Right ventricle myocardium superior (tissue), 1 donor: ENCODE measurements at regions not wholly inside any gene's neighbourhood (a gene's known extent, or its start where the extent isn't known, plus 50 kb on each side); places are given as distances from the start of the nearest gene placed in this dataset.
A peak's percentile ranks its signal among the peaks of the same experiment; 100 is the strongest.

Source experiments
- ATAC-seq: fragments of 200-7000 bp; cut with Tn5 transposase; one replicate; pipeline ENCODE4 v1.9.1; 2020; ENCODE audit warnings: mild to moderate bottlenecking; ENCODE audit not compliant: poor library complexity
- DNase-seq: peaks from one replicate; pipeline ENCODE4 v3.0.0-alpha.2; 2020
- intact Hi-C: fragments of 100-400 bp; cut with DNase I; formaldehyde crosslinking; loops from one replicate; pipeline ENCODE4 v1.11.2; 2022
- donor health status: DM: no; HTN: yes; CAD: no; lungs with severe emphysema.

- ATAC-seq (no peak), DNase-seq (no peak)
- intact Hi-C loops, result no loop called here
Observed at GRCh38 chrX:38882894-38883626, 81.8 kb downstream of the MID1IP1 start.

GRCh38 chrX:38886112-38886511 is 84.9 kb downstream of the MID1IP1 start:
- ATAC-seq (no peak), DNase-seq (no peak)
- intact Hi-C loops, result no loop called here

GRCh38 chrX:38887222-38887621 is 86.0 kb downstream of the MID1IP1 start:
- DNase-seq (no peak), ATAC-seq (no peak)
- intact Hi-C loops, result no loop called here

- no peak for DNase-seq
- intact Hi-C loops, result no loop called here
- no peak for ATAC-seq
Observed at GRCh38 chrX:38890326-38890725, 89.1 kb downstream of the MID1IP1 start.

GRCh38 chrX:38890963-38891362 is 89.7 kb downstream of the MID1IP1 start:
- no peak for ATAC-seq
- intact Hi-C loops, result no loop called here
- no peak for DNase-seq

GRCh38 chrX:38891641-38892413 is 90.6 kb downstream of the MID1IP1 start:
- ATAC-seq (no peak), DNase-seq (no peak)

GRCh38 chrX:38893441-38893840 is 92.2 kb downstream of the MID1IP1 start:
- DNase-seq, result no peak
- intact Hi-C loops, result no loop called here
- no peak for ATAC-seq

More at GRCh38 chrX:38891641-38892413, 90.6 kb downstream of the MID1IP1 start:
- intact Hi-C loops, result no loop called here

GRCh38 chrX:38895775-38896174 is 94.5 kb downstream of the MID1IP1 start:
- ATAC-seq (no peak), DNase-seq (no peak)
- intact Hi-C loops, result no loop called here

GRCh38 chrX:38896724-38897298 is 95.6 kb downstream of the MID1IP1 start:
- intact Hi-C loops, result no loop called here
- ATAC-seq (no peak), DNase-seq (no peak)

- intact Hi-C loops, result no loop called here
- no peak for DNase-seq
- no peak for ATAC-seq
Observed at GRCh38 chrX:38898261-38898660, 97.0 kb downstream of the MID1IP1 start.

GRCh38 chrX:38899650-38900049 is 98.4 kb downstream of the MID1IP1 start:
- ATAC-seq, result no peak

GRCh38 chrX:38900719-38901118 is 99.5 kb downstream of the MID1IP1 start:
- intact Hi-C loops, result no loop called here
- ATAC-seq (no peak), DNase-seq (no peak)

More at GRCh38 chrX:38899650-38900049, 98.4 kb downstream of the MID1IP1 start:
- no peak for DNase-seq
- intact Hi-C loops, result no loop called here

- intact Hi-C loops, result no loop called here
- DNase-seq, result no peak
- no peak for ATAC-seq
Observed at GRCh38 chrX:38902972-38903492, 101.8 kb downstream of the MID1IP1 start.

- intact Hi-C loops, result no loop called here
- DNase-seq, result no peak
- peak; percentile 83 for ATAC-seq
Observed at GRCh38 chrX:38916801-38917200, 115.5 kb downstream of the MID1IP1 start.

- peak; percentile 70 for ATAC-seq
- intact Hi-C loops, result no loop called here
Observed at GRCh38 chrX:38917954-38918353, 116.7 kb downstream of the MID1IP1 start.

GRCh38 chrX:38919202-38919601 is 117.9 kb downstream of the MID1IP1 start:
- DNase-seq (no peak), ATAC-seq (no peak)
- intact Hi-C loops, result no loop called here

More at GRCh38 chrX:38917954-38918353, 116.7 kb downstream of the MID1IP1 start:
- no peak for DNase-seq

- no peak for ATAC-seq
- DNase-seq, result no peak
- intact Hi-C loops, result no loop called here
Observed at GRCh38 chrX:38919853-38920528, 118.7 kb downstream of the MID1IP1 start.

GRCh38 chrX:38923451-38923969 is 122.3 kb downstream of the MID1IP1 start:
- ATAC-seq (no peak), DNase-seq (no peak)
- intact Hi-C loops, result no loop called here

GRCh38 chrX:38927592-38927991 is 126.3 kb downstream of the MID1IP1 start:
- intact Hi-C loops, result no loop called here
- ATAC-seq (no peak), DNase-seq (no peak)
